ENCODE measurements at regions not wholly inside any gene's neighbourhood (a gene's known extent, or its start where the extent isn't known, plus 50 kb on each side); places are given as distances from the start of the nearest gene placed in this dataset.
"Not testable (repeated sequence)": the region's sequence is repeated elsewhere in the genome, so short reads cannot be mapped to it uniquely, and the experiment has no call there.

DNA sequence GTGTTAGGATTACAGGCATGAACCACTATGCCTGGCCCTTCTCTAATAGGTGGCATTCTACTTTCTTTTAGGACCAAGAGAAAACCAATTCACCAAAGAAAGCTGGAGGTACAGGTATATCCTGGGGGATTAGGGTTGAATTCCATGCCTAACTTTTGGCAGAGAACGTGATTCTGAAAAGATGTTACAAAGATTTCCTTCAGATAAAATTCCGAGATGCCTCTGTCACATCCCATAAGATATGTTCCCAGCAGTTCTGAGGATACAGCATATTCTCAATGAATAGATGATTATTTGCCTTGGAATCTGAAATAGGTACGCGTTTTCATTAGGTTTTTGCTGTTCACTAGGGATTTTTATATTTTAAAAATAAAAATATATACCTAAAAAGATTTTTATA, 111.9 kb upstream of the KRAS start:
- intact Hi-C loops (cut with DNase I), result no loop called here
- H3K27me3 ChIP-seq, result no peaks in the 10 kb centered on the region
- H3K27ac ChIP-seq, result no peak overlapping the region
- 92 to 95% (median 95%) methylated on average over 4 of the region's 4 CpGs for WGBS, 3 donors
- TF ChIP-seq, protein P1, sequence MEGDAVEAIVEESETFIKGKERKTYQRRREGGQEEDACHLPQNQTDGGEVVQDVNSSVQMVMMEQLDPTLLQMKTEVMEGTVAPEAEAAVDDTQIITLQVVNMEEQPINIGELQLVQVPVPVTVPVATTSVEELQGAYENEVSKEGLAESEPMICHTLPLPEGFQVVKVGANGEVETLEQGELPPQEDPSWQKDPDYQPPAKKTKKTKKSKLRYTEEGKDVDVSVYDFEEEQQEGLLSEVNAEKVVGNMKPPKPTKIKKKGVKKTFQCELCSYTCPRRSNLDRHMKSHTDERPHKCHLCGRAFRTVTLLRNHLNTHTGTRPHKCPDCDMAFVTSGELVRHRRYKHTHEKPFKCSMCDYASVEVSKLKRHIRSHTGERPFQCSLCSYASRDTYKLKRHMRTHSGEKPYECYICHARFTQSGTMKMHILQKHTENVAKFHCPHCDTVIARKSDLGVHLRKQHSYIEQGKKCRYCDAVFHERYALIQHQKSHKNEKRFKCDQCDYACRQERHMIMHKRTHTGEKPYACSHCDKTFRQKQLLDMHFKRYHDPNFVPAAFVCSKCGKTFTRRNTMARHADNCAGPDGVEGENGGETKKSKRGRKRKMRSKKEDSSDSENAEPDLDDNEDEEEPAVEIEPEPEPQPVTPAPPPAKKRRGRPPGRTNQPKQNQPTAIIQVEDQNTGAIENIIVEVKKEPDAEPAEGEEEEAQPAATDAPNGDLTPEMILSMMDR (IDR thresholded peaks at IDR 0.05), result no peak
- TF ChIP-seq POLR2A (IDR thresholded peaks at IDR 0.05) (no peak), EP300 (IDR thresholded peaks at IDR 0.05) (no peak)
- H3K9me3 ChIP-seq, result no peaks in the 10 kb centered on the region
- no peaks in the 10 kb centered on the region for H3K4me1 ChIP-seq (ENCODE audit: insufficient read depth)
- no peak for DNase-seq
- H3K4me3 ChIP-seq, result no peak overlapping the region
- no peaks in the 10 kb centered on the region for H3K36me3 ChIP-seq

DNA sequence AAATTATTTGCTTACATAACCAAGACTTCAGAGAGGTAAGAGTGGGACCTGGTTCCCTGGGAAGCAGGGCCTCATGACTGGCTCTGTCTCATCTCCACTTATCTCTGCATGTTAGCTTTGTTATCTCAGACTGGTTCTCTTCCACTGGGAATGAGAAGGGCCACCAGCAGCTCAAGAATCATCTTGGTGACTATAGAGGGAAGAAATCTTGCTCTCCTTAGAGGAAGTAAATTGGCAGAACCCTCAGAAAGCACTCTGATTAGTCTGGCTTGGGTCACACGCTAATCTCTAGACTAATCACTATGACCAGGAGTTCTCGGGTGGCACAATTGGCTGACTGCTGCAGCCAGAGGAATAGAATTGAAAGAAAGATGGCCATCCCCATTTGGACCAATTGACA, 110.8 kb upstream of the KRAS start:
- Histone ChIP-seq H3K27ac (no peak overlapping the region), H3K4me3 (no peak overlapping the region), H3K36me3 (no peaks in the 10 kb centered on the region), H3K9me3 (no peaks in the 10 kb centered on the region), H3K4me1 (ENCODE audit: insufficient read depth) (no peaks in the 10 kb centered on the region), H3K27me3 (no peaks in the 10 kb centered on the region)
- intact Hi-C loops (cut with DNase I), result no loop called here
- no peak for DNase-seq
- 93 to 97% (median 95%) methylated on average over 2 of the region's 2 CpGs for WGBS, 3 donors
- TF ChIP-seq POLR2A (IDR thresholded peaks at IDR 0.05), result no peak
- TF ChIP-seq EP300 (IDR thresholded peaks at IDR 0.05), result no peak
- TF ChIP-seq, protein P1 (IDR thresholded peaks at IDR 0.05), result no peak

DNA sequence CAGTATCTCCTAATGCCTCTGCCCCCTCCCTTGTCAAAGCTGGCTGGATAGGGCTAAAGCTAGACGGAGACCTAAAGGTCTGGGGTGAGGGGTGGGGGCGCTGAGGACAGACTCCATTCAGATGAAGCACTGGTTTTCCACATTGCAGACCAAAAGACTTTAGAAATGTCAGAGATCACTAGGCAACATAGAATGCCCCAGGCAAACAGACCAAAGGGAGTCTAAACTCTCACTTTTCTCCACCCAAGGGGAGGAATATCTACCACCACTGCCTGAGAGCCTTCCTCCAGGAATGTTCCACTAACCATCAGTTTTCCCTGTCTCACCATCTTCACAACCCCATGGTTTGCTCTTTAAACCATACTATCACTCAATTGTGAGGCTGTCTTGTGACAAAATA, 106.9 kb upstream of the KRAS start:
- no peak overlapping the region for H3K4me3 ChIP-seq
- DNase-seq, result no peak
- WGBS, 3 donors, result 66 to 79% (median 77%) methylated on average over 2 of the region's 2 CpGs
- H3K27me3 ChIP-seq, result no peaks in the 10 kb centered on the region
- intact Hi-C loops (cut with DNase I), result no loop called here
- H3K4me1 ChIP-seq (ENCODE audit: insufficient read depth), result no peaks in the 10 kb centered on the region
- H3K36me3 ChIP-seq, result no peaks in the 10 kb centered on the region
- H3K9me3 ChIP-seq, result no peaks in the 10 kb centered on the region
- TF ChIP-seq, protein P1 (IDR thresholded peaks at IDR 0.05), result no peak
- TF ChIP-seq EP300 (IDR thresholded peaks at IDR 0.05) (no peak), POLR2A (IDR thresholded peaks at IDR 0.05) (no peak)
- H3K27ac ChIP-seq, result no peak overlapping the region

DNA sequence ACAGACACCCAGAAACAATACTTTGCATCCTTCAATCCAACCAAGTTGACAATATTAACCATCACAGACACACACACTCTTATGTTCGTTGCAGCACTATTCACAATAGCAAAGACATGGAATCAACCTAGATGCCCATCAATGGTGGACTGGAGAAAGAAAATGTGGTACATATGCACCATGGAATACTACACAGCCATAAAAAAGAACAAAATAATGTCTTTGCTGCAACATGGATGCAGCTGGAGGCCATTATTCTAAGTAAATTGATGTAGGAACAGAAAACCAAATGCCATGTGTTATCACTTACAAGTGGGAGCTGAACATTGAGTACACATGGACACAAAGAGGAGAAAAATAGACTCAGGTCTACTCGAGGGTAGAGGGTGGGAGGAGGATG, 102.2 kb upstream of the KRAS start:
- H3K27me3 ChIP-seq; H3K4me1 ChIP-seq (ENCODE audit: insufficient read depth); H3K36me3 ChIP-seq; H3K9me3 ChIP-seq; H3K27ac ChIP-seq; DNase-seq; H3K4me3 ChIP-seq; intact Hi-C loops (cut with DNase I): not testable (repeated sequence)
- 79 to 91% (median 90%) methylated on average over 2 of the region's 2 CpGs for whole genome bisulfite sequencing, 3 donors

DNA sequence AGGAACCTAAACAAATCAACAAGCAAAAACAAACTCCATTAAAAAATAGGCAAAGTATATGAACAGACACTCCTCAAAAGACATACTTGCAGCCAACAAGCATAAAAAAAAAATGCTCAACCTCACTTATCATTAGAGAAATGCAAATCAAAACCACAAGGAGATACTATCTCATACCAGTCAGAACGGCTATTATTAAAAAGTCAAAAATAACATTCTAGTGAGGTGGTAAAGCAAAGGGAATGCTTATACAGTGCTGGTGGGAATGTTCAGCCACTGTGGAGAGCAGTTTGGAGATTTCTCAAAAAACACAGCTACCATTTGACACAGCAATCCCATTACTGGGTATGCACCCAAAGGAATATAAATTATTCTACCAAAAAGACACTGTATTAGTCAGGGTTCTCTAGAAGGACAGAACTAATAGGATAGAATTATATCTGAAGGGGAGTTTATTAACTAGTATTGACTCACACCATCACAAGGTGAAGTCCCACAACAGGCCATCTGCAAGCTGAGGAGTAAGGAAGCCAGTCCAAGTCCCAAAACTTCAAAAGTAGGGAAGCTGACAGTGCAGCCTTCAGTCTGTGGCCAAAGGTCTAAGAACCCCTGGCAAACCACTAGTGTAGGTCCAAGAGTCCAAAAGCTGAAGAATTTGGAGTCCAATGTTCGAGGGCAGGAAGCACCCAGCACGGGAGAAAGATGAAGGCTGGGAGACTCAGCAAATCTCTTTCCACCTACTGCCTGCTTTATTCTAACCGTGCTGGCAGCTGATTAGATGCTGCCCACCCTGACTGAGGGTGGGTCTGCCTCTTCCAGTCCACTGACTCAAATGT, 101.6 kb upstream of the KRAS start:
- no peak overlapping the region for H3K27ac ChIP-seq
- no peak for DNase-seq
- H3K4me3 ChIP-seq, result no peak overlapping the region
- no peaks in the 10 kb centered on the region for H3K36me3 ChIP-seq
- no peaks in the 10 kb centered on the region for H3K27me3 ChIP-seq
- H3K4me1 ChIP-seq (ENCODE audit: insufficient read depth), result no peaks in the 10 kb centered on the region
- TF ChIP-seq POLR2A (IDR thresholded peaks at IDR 0.05), result no peak
- no peak for TF ChIP-seq EP300 (IDR thresholded peaks at IDR 0.05)
- intact Hi-C loops (cut with DNase I), result no loop called here
- H3K9me3 ChIP-seq, result no peaks in the 10 kb centered on the region
- 69 to 80% (median 70%) methylated on average over 4 of the region's 4 CpGs for WGBS, 3 donors

Measured in ovary (tissue), 7 donors.